OCI-LY7 (cell line): ENCODE measurements at regions not wholly inside any gene's neighbourhood (a gene's known extent, or its start where the extent isn't known, plus 50 kb on each side); places are given as distances from the start of the nearest gene placed in this dataset.

Experiments
- BruUV-seq: library from RNA; stranded (reverse); fragments of 400-500 nt; replicated peaks from 2 replicates; lab custom pipeline; 2021; lab: Mats Ljungman, UMichigan
- CTCF ChIA-PET: fragments of 300-600 bp; sonication (Branson Sonifier 250); formaldehyde crosslinking; loops from one replicate; lab custom pipeline; 2022; ENCODE audit warnings: antibody characterized with exemption; ENCODE audit not compliant: unreplicated experiment; lab: Charles Lee
- POLR2A ChIA-PET: fragments of 300-600 bp; sonication (Branson Sonifier 250); formaldehyde crosslinking; loops from one replicate; lab custom pipeline; 2022; ENCODE audit warnings: antibody characterized with exemption; lab: Charles Lee
- DNase-seq: peaks from one replicate; pipeline ENCODE4 v3.0.0-alpha.2; 2015; ENCODE audit warnings: low spot score
- H2AFZ ChIP-seq: fragments of 200-600 bp; sonication (generic), shearing (Covaris generic); 2 replicates; pipeline ENCODE4 v1.6.1; 2014; ENCODE audit warnings: mild to moderate bottlenecking, antibody characterized with exemption, low read length, moderate library complexity
- H3K27ac ChIP-seq: fragments of 200-600 bp; sonication (generic); 2 replicates; pipeline ENCODE4 v1.5.1; 2014; ENCODE audit warnings: mixed run types, low read depth, mild to moderate bottlenecking, moderate library complexity, low read length, inconsistent platforms; ENCODE audit not compliant: poor library complexity, severe bottlenecking
- H3K36me3 ChIP-seq: fragments of 200-600 bp; sonication (generic); 2 replicates; pipeline ENCODE4 v1.6.1; 2014; ENCODE audit warnings: mild to moderate bottlenecking, antibody characterized with exemption, low read length, moderate library complexity, mixed read lengths; ENCODE audit not compliant: insufficient read depth
- H3K4me1 ChIP-seq: fragments of 200-600 bp; sonication (generic); 2 replicates; pipeline ENCODE4 v1.5.1; 2014; ENCODE audit warnings: mild to moderate bottlenecking, low read length; ENCODE audit not compliant: insufficient read depth, poor library complexity, severe bottlenecking
- H3K4me2 ChIP-seq: fragments of 200-600 bp; sonication (generic); 2 replicates; pipeline ENCODE4 v1.6.1; 2014; ENCODE audit warnings: mild to moderate bottlenecking, low read length
- H3K4me3 ChIP-seq: fragments of 200-600 bp; sonication (generic); 2 replicates; pipeline ENCODE4 v1.5.1; 2014; ENCODE audit warnings: mild to moderate bottlenecking, low read depth, low read length; ENCODE audit not compliant: poor library complexity, severe bottlenecking
- H3K79me2 ChIP-seq: fragments of 200-600 bp; sonication (generic); 2 replicates; pipeline ENCODE4 v1.6.1; 2016; ENCODE audit warnings: low read depth, mild to moderate bottlenecking, low read length, moderate library complexity, mixed read lengths; ENCODE audit not compliant: insufficient read depth
- H3K9me2 ChIP-seq: fragments of 200-600 bp; sonication (generic); 2 replicates; pipeline ENCODE4 v1.6.1; 2016; ENCODE audit warnings: mild to moderate bottlenecking, low read length, mixed read lengths; ENCODE audit not compliant: insufficient read depth
- H3K9me3 ChIP-seq: fragments of 200-600 bp; sonication (generic); 2 replicates; pipeline ENCODE4 v1.6.1; 2014; ENCODE audit warnings: mild to moderate bottlenecking, mixed run types, low read length, mixed read lengths
- H4K20me1 ChIP-seq: fragments of 200-600 bp; sonication (generic); 2 replicates; pipeline ENCODE4 v1.6.1; 2014; ENCODE audit warnings: mild to moderate bottlenecking, antibody characterized with exemption, low read length, moderate library complexity, mixed read lengths; ENCODE audit not compliant: insufficient read depth
- CTCF ChIP-seq: fragments of 200-600 bp; sonication (generic); conservative IDR thresholded peaks from 2 replicates; pipeline ENCODE4 v1.5.1; 2014; ENCODE audit warnings: mild to moderate bottlenecking, antibody characterized with exemption, low read length, moderate library complexity, mixed read lengths
- EZH2phosphoT487 ChIP-seq: fragments of 200-600 bp; sonication (generic); IDR thresholded peaks from 2 replicates; pipeline ENCODE4 v1.6.1; 2018; ENCODE audit warnings: low read depth, borderline replicate concordance, mild to moderate bottlenecking, mixed run types, antibody characterized with exemption, low read length, moderate library complexity, mixed read lengths
- intact Hi-C: fragments of 100-400 bp; cut with micrococcal nuclease; formaldehyde crosslinking; loops from one replicate; pipeline ENCODE4 v1.10.0; 2022; ENCODE audit not compliant: unreplicated experiment

DNA sequence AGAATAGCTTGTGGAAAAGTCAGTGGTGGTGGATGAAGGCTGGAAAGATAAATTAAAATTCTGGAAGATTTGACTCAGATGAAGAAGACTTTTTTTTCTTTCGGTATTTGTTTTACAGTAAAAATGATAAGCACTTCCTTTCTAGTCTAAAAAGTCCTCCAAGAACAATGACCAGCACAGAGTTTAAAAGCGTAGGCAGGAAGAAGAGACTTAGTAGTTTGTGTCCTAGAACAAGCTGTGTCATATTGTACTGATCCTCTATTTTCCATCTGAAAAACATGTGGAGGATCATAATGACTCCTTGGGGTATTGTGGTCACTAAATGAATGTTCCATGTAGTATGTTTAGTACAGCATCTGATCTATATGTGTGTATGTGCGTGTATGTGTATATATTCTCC lies 132.4 kb upstream of the FSHR start:
- no TSS peak for BruUV-seq
- TF ChIP-seq EZH2phosphoT487 (no peak), CTCF (no peak)
- intact Hi-C loops: no loop called here
- no peaks in the 10 kb centered on the region for H3K9me3 ChIP-seq
- H3K27ac ChIP-seq: no peak overlapping the region
- DNase-seq: no peak
- no peaks in the 10 kb centered on the region for H3K36me3 ChIP-seq
- ChIA-PET CTCF (no interaction called here), POLR2A (interaction anchor here (0.7 to 1.2 kb wide), 2 partner anchors 18 to 1252 kb away, joined by 3 read pairs; no protein-coding TSS in a partner anchor)
- no peaks in the 10 kb centered on the region for H4K20me1 ChIP-seq
- H2AFZ ChIP-seq: no peak overlapping the region
- no peak overlapping the region for H3K4me3 ChIP-seq
- no peaks in the 10 kb centered on the region for H3K79me2 ChIP-seq
- no peaks in the 10 kb centered on the region for H3K9me2 ChIP-seq
- no peak overlapping the region for H3K4me2 ChIP-seq
- H3K4me1 ChIP-seq: no peaks in the 10 kb centered on the region

DNA sequence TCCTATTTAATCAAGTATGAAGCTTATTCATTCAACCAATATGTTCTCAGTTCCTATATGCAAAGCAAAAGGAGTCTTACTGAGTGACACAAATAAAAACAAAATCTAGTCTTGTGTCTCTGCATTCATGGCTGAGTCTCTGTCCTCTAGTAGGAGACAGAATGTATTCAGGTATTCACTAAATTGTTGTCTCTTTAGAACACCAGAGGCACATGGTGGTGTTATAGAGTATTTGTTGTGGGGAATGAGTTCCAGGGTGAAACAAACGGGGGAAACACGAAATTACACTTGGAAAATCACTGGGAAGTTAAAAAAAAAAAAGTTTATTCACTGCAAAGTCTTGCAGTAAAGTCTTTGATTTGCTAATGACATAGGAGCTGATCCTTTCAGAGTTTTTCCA lies 131.7 kb upstream of the FSHR start:
- H4K20me1 ChIP-seq: no peaks in the 10 kb centered on the region
- no peak overlapping the region for H2AFZ ChIP-seq
- intact Hi-C loops: no loop called here
- POLR2A ChIA-PET: interaction anchor here (0.7 to 1.2 kb wide), 2 partner anchors 18 to 1253 kb away, joined by 3 read pairs; no protein-coding TSS in a partner anchor
- H3K9me2 ChIP-seq: no peaks in the 10 kb centered on the region
- H3K4me1 ChIP-seq: no peaks in the 10 kb centered on the region
- no peak overlapping the region for H3K4me3 ChIP-seq
- DNase-seq: no peak
- no peak overlapping the region for H3K27ac ChIP-seq
- no peaks in the 10 kb centered on the region for H3K9me3 ChIP-seq
- no TSS peak for BruUV-seq
- TF ChIP-seq EZH2phosphoT487 (no peak), CTCF (no peak)
- CTCF ChIA-PET: no interaction called here
- H3K79me2 ChIP-seq: no peaks in the 10 kb centered on the region
- H3K36me3 ChIP-seq: no peaks in the 10 kb centered on the region
- no peak overlapping the region for H3K4me2 ChIP-seq

DNA sequence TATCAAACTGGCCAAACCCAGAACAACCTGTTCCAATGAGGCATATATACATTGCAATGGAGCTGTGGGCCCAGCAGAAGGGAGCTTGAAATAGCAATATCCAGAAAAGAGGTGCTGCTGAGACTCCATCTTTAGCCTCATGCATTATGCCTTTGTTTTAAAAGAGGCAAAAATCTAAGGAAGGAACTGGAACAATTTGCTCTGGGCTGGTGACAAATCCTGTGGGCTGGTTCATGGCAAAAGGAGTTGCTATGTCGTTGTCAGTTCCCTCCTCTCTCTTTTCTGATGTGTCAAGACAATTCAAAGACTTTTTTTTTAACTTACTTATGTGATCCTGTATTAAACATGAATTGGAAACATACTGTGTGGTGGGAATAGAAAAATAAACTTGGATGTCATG lies 124.2 kb upstream of the FSHR start:
- Histone ChIP-seq H2AFZ (no peak overlapping the region), H3K4me3 (no peak overlapping the region), H3K9me2 (no peaks in the 10 kb centered on the region), H3K4me1 (no peaks in the 10 kb centered on the region), H3K36me3 (no peaks in the 10 kb centered on the region), H3K4me2 (no peak overlapping the region), H3K9me3 (no peaks in the 10 kb centered on the region), H4K20me1 (no peaks in the 10 kb centered on the region), H3K27ac (no peak overlapping the region), H3K79me2 (no peaks in the 10 kb centered on the region)
- no peak for DNase-seq
- TF ChIP-seq EZH2phosphoT487: no peak
- TF ChIP-seq CTCF: no peak
- no TSS peak for BruUV-seq
- intact Hi-C loops: no loop called here
- CTCF ChIA-PET: no interaction called here
- POLR2A ChIA-PET: no interaction called here
